CD4-positive, alpha-beta T cell treated with Interleukin-2 at 100 ng/mL for 4 hours (primary cell): ENCODE measurements at regions not wholly inside any gene's neighbourhood (a gene's known extent, or its start where the extent isn't known, plus 50 kb on each side); places are given as distances from the start of the nearest gene placed in this dataset.
"Not testable (repeated sequence)": the region's sequence is repeated elsewhere in the genome, so short reads cannot be mapped to it uniquely, and the experiment has no call there.

Experiments
- DNase-seq: peaks from one replicate; pipeline ENCODE4 v3.0.0-alpha.2; 2020; ENCODE audit warnings: low spot score

DNA sequence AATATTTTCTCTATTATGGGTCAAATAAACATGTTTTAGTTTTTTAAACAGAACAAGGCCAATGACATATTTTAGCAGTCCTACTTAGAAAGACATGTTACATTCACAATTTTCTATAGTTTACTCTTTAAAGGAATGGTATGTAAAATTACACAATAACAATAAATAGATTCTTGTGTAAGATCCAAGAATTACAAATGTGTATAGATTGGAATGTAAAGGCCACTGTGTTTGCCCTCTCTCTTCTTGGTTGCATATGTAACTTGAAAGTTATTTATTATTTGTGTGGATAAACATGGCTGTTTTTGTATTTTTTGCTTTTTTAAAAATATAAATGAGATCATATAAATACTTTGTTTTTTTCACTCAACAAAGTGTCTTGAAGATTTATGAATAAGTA, 979.3 kb upstream of the CELF2 start:
- DNase-seq, result no peak

DNA sequence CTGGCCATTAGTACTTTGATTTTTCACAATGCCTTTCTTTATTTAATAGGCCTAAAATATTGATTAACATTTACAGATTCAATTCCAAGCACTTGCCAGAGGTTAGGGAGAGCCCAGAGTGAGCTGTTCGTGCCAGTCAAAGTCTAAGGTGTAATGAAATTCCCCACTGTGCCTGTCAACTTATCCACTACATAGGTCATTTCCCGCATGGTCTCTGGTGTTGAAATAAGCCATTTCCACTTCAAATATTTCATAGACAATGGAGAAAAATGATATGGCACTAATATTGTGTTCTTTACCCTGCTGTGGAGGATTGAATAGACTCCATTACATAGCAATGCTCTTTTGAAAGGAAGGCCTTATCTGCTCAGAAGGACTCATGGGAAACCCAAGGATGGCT, 978.1 kb upstream of the CELF2 start:
- DNase-seq, result no peak

DNA sequence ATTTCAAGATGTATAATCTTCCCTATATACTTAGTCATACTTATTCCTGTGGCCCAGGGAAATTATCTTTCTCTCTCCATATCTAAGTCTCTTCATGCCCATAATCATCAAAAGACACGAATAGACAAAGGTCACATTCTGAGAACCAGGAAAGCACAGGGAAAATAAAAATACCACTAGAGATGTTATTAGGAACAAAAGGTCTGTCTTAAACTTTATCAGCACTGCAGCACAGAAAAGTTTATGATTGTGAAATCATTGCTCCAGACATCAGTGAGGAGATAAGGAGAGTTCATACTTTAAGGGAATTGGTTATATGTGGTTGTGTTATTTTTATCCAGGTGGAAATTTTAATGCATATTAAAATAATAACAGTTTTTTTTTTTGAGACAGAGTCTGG, 974.6 kb upstream of the CELF2 start:
- DNase-seq, result no peak

DNA sequence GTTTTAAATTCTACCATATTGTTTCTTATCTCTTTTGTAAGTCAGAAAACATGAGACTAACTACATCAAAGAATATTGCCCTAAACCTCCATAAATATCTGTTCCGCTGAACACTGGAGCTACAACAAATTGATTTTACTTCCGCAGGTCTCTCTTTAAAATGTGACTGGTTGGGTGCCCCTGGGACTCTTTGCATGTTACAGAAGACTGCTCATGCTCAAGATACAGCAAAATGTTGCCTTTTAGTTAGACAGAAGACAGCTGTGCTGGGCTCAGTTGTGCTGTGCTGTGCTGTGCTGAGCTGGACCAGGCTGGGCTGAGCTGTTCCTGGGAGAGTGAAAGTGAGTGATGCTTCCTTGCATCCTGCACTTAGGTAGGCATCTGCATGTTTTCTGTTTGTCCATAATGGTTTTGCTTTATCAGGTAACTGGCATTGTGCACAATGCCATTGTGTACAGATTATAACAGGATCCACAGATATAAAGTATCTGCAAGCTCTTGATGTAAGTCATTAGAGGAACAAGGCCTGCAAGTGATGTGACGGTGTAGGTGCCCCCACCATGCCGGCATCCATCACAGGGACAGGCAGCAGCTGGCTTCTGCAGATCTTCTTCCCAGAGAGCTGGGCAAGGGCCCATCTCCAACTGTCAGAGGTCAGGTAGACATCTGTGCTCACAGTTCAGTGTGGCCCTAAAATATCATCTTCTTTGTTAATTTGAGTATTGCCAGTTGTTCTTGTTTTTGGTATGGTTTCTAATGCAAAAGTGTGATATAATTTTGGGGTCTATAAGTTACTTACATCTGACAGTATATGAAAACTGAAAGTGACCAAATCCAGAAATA, 972.5 kb upstream of the CELF2 start:
- no peak for DNase-seq

GRCh38 chr10:10045765-10046028, 972.0 kb upstream of the CELF2 start:
- DNase-seq, result no peak

GRCh38 chr10:10047426-10047825, 970.2 kb upstream of the CELF2 start:
- no peak for DNase-seq

- DNase-seq, result no peak
Measured at GRCh38 chr10:10053051-10053450, 964.6 kb upstream of the CELF2 start.

DNA sequence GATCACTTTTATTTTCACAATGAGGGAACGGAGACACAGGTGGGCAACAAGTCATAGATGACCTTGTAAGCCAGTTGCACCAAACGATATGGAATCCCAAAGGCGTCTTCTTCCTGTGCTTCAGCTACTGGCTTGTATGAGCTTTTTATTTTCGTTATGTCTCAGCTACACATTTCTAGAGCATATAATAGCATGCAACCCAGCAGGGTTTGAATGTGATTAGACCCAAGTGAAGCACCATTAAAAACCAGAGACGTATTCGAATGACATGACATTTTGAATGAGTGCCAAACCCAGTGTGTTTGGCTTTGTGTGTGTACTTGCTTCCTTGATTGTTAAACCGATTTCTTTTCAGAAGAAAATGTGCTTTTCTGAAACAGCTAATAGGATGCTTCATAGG, 963.2 kb upstream of the CELF2 start:
- no peak for DNase-seq

- no peak for DNase-seq
Measured at GRCh38 chr10:10055656-10056442, 961.8 kb upstream of the CELF2 start.

- DNase-seq, result no peak
Measured at GRCh38 chr10:10056961-10057360, 960.7 kb upstream of the CELF2 start.

- no peak for DNase-seq
Measured at GRCh38 chr10:10067644-10068043, 950.0 kb upstream of the CELF2 start.

DNA sequence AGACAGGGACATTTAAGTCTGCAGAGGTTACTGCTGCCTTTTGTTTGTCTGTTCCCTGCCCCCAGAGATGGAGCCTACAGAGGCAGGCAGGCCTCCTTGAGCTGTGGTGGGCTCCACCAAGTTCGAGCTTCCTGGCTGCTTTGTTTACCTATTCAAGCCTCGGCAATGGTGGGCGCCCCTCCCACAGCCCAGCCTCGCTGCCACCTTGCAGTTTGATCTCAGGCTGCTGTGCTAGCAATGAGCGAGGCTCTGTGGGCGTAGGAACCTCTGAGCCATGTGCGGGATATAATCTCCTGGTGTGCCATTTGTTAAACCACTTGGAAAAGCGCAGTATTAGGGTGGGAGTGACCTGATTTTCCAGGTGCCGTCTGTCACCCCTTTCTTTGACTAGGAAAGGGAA, 942.8 kb upstream of the CELF2 start:
- not testable (repeated sequence) for DNase-seq

GRCh38 chr10:10078446-10078845, 939.2 kb upstream of the CELF2 start:
- no peak for DNase-seq

- DNase-seq, result no peak
Measured at GRCh38 chr10:10092581-10092980, 925.1 kb upstream of the CELF2 start.

DNA sequence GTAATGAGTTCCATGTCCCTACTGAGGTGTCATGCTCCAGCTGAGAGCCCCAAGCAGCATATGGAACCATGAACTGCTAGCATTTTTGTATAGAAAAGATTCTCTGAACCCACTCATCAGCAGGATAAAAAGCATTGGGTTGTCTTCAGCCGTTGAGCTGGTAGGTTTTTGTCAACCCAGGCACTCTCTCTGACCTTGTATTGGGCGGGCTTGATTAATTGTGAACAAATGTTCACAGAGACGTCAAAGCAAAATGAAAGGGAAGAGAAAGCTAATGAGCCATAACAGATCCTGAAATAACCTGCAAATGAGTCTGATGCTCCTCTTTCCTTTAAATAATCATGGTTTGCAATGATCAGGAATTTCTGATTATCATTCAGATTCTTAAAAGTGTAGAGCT, 924.7 kb upstream of the CELF2 start:
- no peak for DNase-seq

DNA sequence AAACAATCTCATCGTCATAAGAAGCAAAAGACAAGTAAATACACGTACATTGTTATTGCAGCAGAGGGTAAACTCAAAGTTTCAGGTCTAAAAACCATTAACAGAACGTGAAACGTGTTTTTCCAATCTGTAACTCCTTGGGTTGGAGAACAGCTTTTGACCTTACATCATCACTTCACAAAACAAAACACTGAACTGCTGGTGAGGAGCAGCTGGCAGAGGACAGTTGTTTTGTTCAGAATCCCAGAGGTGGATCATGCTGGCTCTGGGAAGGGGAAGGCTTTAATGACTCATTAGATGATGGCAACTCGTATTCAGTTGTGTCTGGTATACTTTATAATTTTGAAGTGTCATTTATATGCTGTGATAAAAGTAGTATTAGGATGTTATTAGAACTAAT, 923.0 kb upstream of the CELF2 start:
- DNase-seq, result no peak

DNA sequence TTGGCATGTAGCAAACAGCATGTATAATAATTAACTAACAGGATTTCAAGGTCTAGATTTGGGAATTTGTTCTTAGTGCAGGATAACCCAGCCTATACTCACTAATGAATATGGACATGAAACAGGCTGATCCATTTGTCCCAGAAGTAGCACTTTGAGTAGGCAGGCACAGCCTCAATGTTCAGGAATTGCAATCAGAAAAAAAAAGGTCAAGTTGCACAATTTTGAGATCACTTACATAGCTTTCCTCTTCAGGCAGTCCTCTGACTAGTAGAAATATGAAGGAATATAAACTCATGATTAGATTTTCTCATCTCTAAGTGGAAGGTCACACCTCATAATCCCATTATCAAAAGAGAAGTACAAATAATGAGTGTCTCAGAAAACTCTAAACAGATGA, 921.4 kb upstream of the CELF2 start:
- no peak for DNase-seq

- DNase-seq, result no peak
Measured at GRCh38 chr10:10096898-10097297, 920.8 kb upstream of the CELF2 start.

DNA sequence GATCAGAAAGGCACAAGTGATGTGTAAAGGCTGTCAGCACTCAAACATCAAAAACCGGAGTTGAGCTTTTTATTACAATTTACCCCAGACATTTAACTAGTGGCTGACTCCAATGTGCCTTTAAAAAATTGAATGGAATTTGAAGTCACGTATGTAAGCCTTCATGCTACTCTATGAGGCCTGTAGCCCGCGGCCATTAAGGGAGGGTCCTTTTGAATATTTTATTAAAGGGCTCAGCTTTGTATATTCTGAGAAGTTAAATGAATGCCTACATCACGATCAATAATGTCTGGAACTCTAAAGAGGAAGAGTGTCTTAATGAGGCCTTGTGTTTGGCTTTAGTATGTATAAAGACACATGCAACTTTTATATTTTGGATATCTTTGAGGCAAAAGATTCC, 916.6 kb upstream of the CELF2 start:
- DNase-seq, result no peak

- DNase-seq, result no peak
Measured at GRCh38 chr10:10110844-10111490, 906.7 kb upstream of the CELF2 start.

- DNase-seq, result no peak
Measured at GRCh38 chr10:10118131-10118530, 899.5 kb upstream of the CELF2 start.

DNA sequence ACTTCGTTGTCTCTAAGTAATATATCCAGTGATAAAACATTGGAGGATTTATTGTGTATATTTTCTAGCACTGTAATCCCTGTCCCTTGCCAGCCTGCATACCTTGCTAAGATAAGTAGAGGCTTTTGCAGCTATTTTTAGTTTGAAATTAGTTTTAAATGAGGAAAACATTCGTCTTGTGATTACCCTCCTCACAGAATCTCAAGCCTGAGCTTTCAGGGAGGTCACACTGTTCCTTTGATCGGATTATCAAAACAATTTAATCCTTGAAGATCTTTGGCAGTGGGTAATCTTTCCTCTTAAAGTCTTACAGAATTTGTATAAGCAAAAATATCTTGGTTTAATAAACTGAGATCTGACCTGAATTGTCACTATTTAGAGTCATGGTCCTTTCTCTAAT, 897.0 kb upstream of the CELF2 start:
- DNase-seq, result no peak

- no peak for DNase-seq
Measured at GRCh38 chr10:10125676-10126075, 892.0 kb upstream of the CELF2 start.
